ENCODE measurements at regions not wholly inside any gene's neighbourhood (a gene's known extent, or its start where the extent isn't known, plus 50 kb on each side); places are given as distances from the start of the nearest gene placed in this dataset.

DNA sequence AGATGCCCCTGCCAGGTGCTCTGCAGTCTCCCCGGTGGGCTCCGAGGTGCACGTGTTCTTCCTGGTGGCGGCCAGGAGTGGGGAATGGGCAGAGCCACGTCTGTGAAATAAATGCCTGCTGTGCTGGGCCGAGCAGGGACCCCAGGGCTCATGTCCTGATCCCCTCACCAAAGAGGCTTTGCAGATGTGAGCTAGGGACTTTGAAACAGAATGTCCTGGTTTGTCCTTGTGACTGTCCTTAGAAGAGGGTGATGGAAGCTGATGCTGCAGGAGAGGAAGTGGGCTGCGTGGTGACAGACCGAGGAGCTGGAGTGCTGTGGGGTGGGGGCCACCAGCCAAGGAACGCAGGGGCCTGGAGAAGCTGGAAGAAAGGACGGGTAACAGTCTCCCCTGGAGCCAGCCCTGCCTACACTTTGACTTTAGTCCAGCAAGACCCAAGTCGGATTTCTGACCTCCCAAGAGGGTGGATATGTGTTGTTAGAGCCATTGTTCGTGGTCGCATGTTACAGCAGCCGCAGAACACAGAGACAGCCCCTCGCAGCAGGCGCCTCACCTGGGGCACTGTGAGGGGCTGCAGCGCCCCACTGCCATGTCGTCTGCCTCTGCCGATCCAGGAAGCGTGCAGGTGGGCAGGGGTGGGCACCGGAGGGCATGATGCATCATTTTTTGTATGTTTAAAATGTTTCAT, 217.9 kb upstream of the CIBAR2 start:
- no peak overlapping the region for H3K4me3 Mint-ChIP-seq
- H3K27ac Mint-ChIP-seq: no peak overlapping the region
- DNase-seq: no peak
- peaks cover 47% of the 10 kb centered on the region for H3K27me3 Mint-ChIP-seq
- H3K36me3 Mint-ChIP-seq: no peaks in the 10 kb centered on the region
- no peaks in the 10 kb centered on the region for H3K9me3 Mint-ChIP-seq
- CTCF ChIA-PET: interaction anchor here (0.6 to 1.9 kb wide), 11 partner anchors 9 to 77 kb away, joined by 3 to 11 read pairs (median 5); no protein-coding TSS in a partner anchor
- peaks cover 12% of the 10 kb centered on the region for H3K4me1 Mint-ChIP-seq

DNA sequence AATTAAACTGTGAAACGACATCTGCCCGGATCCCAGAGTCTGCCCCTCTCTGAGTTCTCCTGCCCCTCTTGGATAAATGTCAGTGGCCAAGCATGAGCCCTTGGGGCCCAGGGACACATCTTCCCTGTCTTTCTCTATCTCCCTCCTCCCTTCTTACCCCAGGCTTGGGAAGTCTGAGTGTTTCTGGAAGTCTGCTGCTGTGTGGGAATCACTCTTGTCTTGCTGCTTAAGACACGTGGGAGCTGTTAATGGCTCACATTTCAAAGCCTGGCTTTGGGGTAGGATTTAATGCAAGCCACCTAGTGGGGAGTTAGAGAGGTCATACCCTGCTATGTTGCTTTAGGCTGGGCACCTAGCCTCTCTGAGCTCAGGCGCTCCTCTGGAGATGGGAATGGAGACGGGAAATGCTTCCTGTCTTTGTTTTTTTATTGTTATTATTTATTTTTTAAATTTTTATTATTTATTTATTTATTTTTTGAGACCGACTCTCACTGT, 218.5 kb upstream of the CIBAR2 start:
- no peak overlapping the region for H3K27ac Mint-ChIP-seq
- peaks cover 51% of the 10 kb centered on the region for H3K27me3 Mint-ChIP-seq
- no peak overlapping the region for H3K4me3 Mint-ChIP-seq
- DNase-seq: peak; percentile 36
- no peaks in the 10 kb centered on the region for H3K9me3 Mint-ChIP-seq
- peaks cover 16% of the 10 kb centered on the region for H3K4me1 Mint-ChIP-seq
- H3K36me3 Mint-ChIP-seq: no peaks in the 10 kb centered on the region
- CTCF ChIA-PET: interaction anchor here (0.6 to 1.9 kb wide), 14 partner anchors 10 to 78 kb away, joined by 3 to 11 read pairs (median 4); no protein-coding TSS in a partner anchor

DNA sequence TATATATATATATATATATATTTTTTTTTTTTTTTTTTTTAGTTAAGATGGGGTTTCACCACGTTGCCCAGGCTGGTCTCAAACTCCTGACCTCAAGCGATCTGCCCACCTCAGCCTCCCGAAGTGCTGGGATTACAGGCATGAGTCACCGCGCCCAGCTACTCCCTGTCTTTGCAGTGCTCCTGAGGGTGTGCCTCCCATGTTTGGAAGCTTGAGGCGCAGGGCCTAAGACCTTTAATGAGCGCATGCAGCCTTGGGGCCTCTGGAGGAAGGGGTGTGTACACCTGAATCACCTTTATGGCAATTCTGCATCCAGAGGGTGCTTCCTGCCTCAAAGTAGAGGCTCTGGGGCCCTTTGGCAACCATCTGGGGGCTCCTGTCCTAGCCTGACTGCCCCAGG, 219.4 kb upstream of the CIBAR2 start:
- peaks cover 51% of the 10 kb centered on the region for H3K27me3 Mint-ChIP-seq

DNA sequence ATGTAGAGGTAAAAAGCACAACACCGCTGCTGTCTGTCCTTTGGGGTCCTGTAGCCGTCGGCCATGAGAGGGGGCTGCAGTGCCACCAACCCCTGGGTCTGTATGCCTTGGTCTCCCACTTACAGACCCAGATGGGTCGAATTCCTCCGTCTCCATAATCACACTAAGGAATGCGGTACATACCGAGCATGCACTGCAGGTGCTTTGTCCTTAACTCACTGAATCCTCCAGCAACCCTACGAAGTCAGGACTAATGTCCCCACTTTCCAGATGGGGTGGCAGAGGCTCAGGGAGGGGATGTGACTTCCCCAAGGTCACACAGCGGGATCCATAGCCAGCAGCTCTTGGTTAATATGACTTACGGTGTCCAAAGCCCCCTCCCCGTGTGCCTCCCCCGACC, 219.9 kb upstream of the CIBAR2 start:
- no peak overlapping the region for H3K4me3 Mint-ChIP-seq
- peaks cover 16% of the 10 kb centered on the region for H3K4me1 Mint-ChIP-seq
- no peaks in the 10 kb centered on the region for H3K9me3 Mint-ChIP-seq
- H3K36me3 Mint-ChIP-seq: no peaks in the 10 kb centered on the region
- peaks cover 47% of the 10 kb centered on the region for H3K27me3 Mint-ChIP-seq
- DNase-seq: no peak
- CTCF ChIA-PET: no interaction called here
- H3K27ac Mint-ChIP-seq: no peak overlapping the region

More for the DNA sequence above, 219.4 kb upstream of the CIBAR2 start:
- DNase-seq: no peak
- CTCF ChIA-PET: interaction anchor here (0.9 to 1.9 kb wide), 5 partner anchors 11 to 29 kb away, joined by 3 to 6 read pairs (median 5); no protein-coding TSS in a partner anchor
- Mint-ChIP-seq H3K27ac (no peak overlapping the region), H3K4me1 (peaks cover 16% of the 10 kb centered on the region), H3K4me3 (no peak overlapping the region), H3K36me3 (no peaks in the 10 kb centered on the region), H3K9me3 (no peaks in the 10 kb centered on the region)

DNA sequence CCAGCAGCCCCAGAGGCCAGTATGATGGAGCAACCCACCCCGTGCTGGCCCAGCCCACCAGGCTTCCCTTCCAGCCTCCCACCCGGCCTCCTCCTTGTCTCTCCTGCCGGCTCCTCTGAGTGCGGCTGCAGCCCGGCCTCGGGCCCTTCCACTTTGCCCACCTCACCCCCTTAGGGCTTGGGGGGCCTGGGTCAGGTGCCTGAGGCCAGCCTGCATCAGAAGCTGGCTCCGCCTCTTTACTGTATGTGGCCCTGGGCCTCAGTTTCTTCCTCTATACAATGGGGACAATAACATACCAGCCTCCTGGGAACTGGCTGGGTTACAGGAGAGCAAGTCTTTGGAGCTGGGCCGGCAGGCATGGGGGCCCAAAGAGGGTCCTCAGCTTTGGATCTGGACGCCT, 221.1 kb upstream of the CIBAR2 start:
- Mint-ChIP-seq H3K36me3 (no peaks in the 10 kb centered on the region), H3K27ac (no peak overlapping the region), H3K4me3 (no peak overlapping the region), H3K27me3 (peaks cover 39% of the 10 kb centered on the region), H3K9me3 (no peaks in the 10 kb centered on the region), H3K4me1 (peaks cover 16% of the 10 kb centered on the region)
- DNase-seq: no peak
- CTCF ChIA-PET: interaction anchor here (1.0 to 1.1 kb wide), 2 partner anchors 29 to 37 kb away, joined by 3 to 4 read pairs; no protein-coding TSS in a partner anchor

DNA sequence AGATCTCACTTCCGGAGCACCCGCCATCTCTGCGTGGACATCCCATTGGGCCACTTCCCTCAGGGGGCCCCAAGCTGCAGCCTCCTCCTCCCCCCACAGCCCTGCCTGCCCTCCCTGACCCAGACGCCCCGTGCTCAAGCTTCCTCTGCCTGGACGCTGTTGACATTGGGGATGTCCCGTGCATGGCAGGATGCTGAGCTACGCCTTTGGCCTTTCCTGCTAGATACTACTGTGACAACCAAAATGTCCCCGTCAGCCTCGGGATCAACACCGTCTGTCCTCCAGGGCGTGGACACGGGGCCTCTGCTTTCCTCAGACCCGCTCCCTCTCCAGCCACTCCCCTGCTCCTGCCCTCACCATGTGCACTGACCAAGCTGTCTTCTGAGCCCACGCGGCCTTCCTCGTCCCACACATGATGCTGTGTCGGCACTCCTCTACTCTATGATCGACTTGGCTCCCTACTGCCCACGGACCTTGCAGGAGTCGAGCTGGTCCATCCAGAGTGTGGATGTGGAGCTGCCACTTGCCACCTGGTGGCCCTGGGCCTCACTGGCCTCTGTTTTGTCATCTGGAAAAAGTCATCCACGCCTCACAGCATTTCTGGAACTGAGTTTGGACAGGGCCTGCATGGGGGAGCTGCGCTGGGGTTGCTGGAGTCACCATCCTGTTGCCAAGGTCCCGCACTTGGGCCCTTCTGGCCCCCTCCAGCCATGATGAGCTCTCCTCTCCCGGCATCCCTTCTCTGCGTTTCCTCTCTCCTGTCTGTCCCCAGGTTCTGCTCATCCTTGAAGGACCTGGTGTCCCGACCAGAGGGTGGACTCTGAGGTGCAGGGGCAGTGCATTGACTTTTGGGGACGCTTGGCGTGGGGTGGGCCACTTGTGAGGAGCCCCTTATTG, 221.7 kb upstream of the CIBAR2 start:
- H3K4me1 Mint-ChIP-seq: peaks cover 16% of the 10 kb centered on the region
- DNase-seq: no peak
- peaks cover 36% of the 10 kb centered on the region for H3K27me3 Mint-ChIP-seq
- CTCF ChIA-PET: interaction anchor here (1.0 to 1.6 kb wide), 7 partner anchors 14 to 282 kb away, joined by 3 to 7 read pairs (median 4); no protein-coding TSS in a partner anchor
- no peaks in the 10 kb centered on the region for H3K36me3 Mint-ChIP-seq
- H3K4me3 Mint-ChIP-seq: no peak overlapping the region
- H3K9me3 Mint-ChIP-seq: no peaks in the 10 kb centered on the region
- H3K27ac Mint-ChIP-seq: no peak overlapping the region

DNA sequence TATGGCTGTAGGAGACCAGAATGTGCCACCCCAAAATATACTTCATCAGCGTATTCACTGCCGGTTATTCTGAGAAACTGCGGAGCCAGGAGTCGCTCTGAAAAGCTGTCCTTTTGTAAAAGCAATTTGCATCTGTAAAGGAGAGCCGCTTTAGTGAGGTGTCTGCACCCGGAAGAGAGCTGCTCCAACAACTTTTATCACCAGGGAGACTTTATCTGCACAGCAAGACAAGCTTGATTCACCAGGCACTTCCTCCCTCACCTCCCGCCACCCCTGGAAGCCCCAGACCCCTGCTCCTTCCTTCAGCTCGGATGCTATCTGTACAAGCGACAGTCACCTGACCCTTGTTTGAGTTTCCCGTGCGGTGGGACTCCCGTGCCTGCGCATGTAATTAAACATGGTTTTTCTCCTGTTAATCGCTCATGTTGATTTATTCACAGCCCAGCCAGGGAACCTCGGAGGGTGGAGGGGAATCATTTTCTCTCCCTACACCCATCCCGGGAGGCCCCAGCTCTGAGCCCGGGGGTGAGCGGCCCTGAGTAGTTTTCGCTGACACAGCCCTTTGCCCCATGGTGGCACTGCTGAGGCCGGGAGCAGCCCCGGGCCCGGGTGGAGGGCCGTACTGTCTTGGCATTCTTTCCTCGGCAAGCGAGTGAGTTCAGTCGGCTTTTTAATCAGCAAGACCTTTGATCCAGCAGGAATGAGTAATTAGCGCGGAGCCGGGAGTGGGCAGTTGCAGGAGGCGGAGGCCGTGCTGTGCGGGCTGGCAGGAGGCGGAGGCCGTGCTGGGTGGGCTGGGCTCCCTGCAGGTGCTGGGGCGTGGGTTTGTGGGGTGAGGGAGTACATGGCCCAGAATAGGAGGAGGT, 222.7 kb upstream of the CIBAR2 start:
- Mint-ChIP-seq H3K4me1 (peaks cover 16% of the 10 kb centered on the region), H3K27ac (peak overlapping the region; percentile 35), H3K36me3 (no peaks in the 10 kb centered on the region), H3K4me3 (no peak overlapping the region), H3K9me3 (no peaks in the 10 kb centered on the region), H3K27me3 (peaks cover 29% of the 10 kb centered on the region)
- CTCF ChIA-PET: interaction anchor here (1.0 to 1.6 kb wide), 7 partner anchors 13 to 281 kb away, joined by 3 to 7 read pairs (median 4); no protein-coding TSS in a partner anchor
- peak; percentile 37 for DNase-seq

DNA sequence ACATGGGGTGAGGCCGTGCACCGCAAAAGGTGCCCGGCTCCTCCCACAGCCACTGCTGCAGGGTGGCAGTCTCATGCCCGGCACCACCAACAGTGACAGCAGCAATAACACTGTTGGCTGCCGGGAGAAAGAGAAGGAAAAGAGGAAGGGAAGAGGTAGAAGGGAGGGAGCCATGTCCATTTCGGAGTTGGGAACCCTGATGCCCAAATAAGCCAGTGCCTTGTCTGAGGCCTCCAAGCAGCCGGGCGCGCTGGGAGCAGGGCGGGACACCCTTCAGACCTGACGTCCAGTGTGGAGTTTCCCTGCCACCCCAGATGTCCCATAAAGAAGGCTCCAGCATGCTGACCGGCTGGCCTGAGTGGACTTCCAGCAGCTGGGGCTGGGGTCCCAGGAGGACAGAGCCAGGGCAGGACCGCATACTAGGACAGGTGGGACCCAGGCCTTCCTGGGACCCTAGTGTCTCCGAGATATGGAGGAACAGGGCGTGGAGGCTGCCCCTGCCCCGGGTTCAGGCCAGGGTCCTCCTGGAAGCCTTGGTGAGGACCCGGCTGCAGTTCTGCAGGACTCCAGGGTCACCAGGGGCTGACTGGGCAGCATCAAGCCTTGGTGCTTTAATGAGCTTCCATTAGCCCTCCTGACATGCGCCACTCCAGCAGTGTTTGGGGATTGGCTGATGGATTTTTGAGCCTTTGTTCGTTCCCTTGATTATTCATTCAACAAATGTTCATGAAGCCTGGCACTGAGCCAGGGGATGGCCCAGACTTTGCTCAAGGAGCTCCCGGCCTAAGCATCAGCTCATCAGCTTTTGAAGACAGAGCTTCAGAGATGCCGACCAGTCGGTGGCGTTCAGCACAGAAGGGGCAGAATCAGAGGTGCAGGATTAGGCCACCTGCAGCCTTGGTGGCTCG, 223.6 kb upstream of the CIBAR2 start:
- Mint-ChIP-seq H3K9me3 (no peaks in the 10 kb centered on the region), H3K27me3 (peaks cover 20% of the 10 kb centered on the region), H3K36me3 (no peaks in the 10 kb centered on the region), H3K4me1 (peaks cover 11% of the 10 kb centered on the region), H3K4me3 (no peak overlapping the region), H3K27ac (no peak overlapping the region)
- DNase-seq: no peak
- CTCF ChIA-PET: interaction anchor here (0.6 kb wide), 1 partner anchor 23 kb away, joined by 4 read pairs; no protein-coding TSS in a partner anchor

DNA sequence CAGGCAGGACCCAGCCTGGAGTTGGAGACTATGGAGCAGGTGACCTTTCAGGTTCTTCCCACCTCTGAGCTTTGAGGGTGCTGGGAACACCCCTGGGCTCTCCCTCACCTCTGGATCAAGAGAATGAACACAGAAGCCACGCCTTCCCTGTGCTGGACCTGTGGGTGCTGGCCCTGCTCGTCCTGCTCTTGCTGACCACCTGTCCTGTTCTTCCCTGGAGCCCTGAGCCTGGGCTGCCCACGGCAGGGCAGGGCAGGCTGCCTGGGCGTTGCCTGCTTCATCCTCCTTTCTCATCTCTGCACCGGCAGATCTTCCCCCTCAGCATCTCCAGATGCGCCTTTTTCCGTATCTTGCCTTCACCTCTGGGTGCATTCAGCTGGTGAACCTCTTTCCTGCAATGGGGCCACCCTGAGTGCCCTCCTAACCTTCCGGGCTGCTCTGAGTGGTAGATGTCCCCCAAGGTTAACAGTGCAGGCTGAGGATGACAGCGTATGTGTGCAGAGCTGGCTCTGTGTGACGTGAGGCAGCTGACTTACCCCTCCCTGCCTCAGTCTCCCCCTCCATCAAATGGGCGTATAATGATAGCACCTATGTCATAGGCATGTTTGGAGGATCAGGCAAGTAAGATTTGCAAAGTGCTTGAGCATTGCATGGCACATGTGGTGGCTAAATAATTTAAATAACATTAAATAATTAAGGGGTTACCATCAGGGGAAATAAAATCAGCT, 225.8 kb upstream of the CIBAR2 start:
- Mint-ChIP-seq H3K4me1 (peaks cover 11% of the 10 kb centered on the region), H3K4me3 (no peak overlapping the region), H3K9me3 (no peaks in the 10 kb centered on the region), H3K36me3 (no peaks in the 10 kb centered on the region), H3K27me3 (peaks cover 19% of the 10 kb centered on the region), H3K27ac (no peak overlapping the region)
- CTCF ChIA-PET: no interaction called here
- no peak for DNase-seq

DNA sequence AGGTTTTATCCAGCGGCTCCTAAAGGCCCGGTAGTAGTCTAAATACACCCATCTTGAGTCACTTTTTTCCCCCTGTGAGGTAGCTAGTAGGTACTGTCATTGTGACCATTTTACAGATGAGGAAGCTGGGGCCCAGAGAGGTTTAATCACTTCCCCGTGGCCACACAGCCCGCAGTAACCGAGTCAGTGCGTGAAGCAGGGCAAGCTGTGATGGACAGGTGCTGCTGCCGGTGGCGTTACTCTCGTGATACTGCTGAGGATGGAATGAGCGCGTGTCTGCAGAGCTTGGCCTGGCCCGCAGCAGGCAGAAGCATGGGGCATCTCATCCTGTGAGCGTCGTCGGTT, 226.3 kb upstream of the CIBAR2 start:
- Mint-ChIP-seq H3K9me3 (no peaks in the 10 kb centered on the region), H3K4me1 (peaks cover 11% of the 10 kb centered on the region), H3K4me3 (no peak overlapping the region), H3K36me3 (no peaks in the 10 kb centered on the region), H3K27me3 (peaks cover 20% of the 10 kb centered on the region), H3K27ac (no peak overlapping the region)
- CTCF ChIA-PET: no interaction called here
- DNase-seq: no peak

DNA sequence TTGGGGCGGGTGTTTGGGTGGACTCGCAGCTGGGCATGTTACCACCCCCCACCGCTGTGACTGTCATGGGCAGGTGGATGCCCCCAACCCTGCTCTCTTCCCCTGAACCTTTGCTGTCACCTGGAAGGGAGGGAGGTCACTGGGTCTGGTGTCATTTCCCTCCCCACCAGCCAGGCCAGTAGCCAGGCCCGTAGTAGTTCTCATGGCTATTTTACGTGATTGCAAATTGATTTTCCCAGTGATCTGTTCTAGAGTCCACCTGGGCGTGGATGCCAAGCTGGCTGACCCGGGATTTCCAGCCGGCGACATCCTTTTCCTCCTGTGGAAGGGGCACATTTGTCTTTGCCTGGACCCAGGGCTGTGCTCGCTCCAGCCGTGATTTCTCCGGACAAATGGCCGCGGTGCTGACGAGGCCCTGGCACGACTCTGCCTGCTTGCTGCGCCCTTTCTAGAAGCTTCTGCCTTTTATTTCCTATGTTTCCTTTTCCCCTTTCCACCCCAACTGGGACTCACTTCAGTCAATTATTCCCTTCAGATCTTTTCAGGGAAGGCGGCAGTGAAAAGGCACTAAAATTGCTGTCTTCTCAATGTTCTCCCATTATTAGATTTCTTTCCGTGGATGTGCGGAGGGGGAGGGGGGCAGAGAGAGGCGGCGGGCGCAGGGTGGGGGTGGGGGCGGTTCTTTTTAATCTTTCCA, 226.9 kb upstream of the CIBAR2 start:
- CTCF ChIA-PET: no interaction called here
- no peak for DNase-seq
- Mint-ChIP-seq H3K27ac (no peak overlapping the region), H3K4me1 (peaks cover 11% of the 10 kb centered on the region), H3K9me3 (no peaks in the 10 kb centered on the region), H3K36me3 (no peaks in the 10 kb centered on the region), H3K27me3 (peaks cover 18% of the 10 kb centered on the region), H3K4me3 (no peak overlapping the region)
